Stimulated activated naive CD4-positive, alpha-beta T cell treated with Interleukin-2 at 50 U/mL for 16 hours (primary cell): ENCODE measurements at regions not wholly inside any gene's neighbourhood (a gene's known extent, or its start where the extent isn't known, plus 50 kb on each side); places are given as distances from the start of the nearest gene placed in this dataset.
"Not testable (repeated sequence)": the region's sequence is repeated elsewhere in the genome, so short reads cannot be mapped to it uniquely, and the experiment has no call there.

ENCODE experiments used
- DNase-seq: peaks from one replicate; lab custom pipeline; 2025; lab: John Stamatoyannopoulos, UW

DNA sequence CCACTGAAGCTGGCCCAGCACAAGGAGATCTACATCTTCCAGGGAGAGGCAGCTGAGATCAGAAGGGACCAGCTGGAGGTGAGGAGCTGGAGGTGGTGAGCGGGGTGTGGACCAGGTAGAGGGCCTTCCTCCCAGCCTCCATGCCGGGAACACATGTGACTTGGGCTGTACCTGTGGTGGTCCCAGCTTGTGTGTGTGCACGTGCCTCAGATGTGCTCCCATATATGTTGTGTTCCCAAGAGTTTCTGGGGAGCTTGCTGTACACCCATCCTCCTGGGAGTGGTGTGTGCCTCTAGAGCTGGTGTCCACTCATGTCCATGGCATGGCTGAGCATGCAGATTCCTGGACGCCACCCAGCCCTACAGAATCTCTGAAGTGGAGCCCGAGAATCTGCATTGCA, 183.7 kb upstream of the AKAP13 start:
- not testable (repeated sequence) for DNase-seq

DNA sequence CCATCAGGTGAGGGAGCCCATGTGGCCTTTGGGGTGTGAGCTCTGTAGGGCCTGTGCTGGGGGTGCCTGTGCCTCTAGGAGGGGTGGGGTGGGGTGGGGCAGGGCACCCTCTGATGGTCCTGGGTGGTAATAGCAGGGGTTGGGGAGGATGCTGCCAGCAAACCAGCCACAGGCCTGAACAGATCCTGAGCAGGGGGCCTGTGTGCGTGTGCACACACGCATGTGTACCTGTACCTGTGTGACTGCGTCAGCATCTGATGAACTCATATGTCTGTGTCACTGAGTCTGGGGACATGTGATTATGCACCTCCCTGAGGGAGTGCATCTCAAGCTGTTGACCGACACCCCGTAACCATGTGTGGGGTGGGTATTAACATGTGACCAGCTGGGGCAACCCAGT, 182.8 kb upstream of the AKAP13 start:
- DNase-seq = not testable (repeated sequence)

DNA sequence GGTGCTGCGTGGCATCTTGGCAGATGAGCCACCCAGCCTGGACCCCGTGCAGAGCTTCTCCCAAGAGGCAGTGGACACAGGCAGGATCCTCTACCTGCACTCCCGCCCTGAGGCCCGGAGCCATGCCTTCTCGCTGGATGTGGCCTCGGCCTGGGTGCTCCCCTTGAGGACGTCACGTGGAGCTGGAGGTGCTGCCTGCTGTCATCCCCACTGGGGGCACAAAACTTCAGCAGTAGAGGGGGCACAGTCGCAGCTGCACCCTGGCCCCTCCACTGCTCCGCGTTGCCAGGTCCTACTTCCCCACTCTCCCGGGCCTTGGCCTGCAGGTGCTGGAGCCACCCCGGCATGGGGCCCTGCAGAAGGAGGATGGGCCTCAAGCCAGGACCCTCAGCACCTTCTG, 182.0 kb upstream of the AKAP13 start:
- DNase-seq = not testable (repeated sequence)

DNA sequence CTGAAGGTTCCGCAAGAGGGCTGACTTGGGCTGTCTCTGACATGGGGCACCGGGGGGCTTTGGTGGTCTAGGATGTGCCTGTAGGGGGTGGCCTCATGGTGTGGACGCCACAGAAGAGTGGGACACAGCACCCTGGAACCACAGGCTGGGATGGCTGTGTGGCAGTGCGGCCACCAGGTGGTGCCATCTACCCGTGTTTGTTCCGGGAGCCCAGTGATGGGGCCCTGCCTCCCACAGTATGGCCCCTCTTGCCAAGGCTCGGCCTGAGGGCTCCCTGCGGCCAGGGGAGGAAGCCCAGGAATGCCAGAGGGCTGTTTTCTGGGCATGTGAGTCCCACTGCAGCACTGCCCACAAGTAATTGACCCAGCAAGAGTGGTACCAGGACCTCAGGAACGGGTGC, 180.2 kb upstream of the AKAP13 start:
- not testable (repeated sequence) for DNase-seq

DNA sequence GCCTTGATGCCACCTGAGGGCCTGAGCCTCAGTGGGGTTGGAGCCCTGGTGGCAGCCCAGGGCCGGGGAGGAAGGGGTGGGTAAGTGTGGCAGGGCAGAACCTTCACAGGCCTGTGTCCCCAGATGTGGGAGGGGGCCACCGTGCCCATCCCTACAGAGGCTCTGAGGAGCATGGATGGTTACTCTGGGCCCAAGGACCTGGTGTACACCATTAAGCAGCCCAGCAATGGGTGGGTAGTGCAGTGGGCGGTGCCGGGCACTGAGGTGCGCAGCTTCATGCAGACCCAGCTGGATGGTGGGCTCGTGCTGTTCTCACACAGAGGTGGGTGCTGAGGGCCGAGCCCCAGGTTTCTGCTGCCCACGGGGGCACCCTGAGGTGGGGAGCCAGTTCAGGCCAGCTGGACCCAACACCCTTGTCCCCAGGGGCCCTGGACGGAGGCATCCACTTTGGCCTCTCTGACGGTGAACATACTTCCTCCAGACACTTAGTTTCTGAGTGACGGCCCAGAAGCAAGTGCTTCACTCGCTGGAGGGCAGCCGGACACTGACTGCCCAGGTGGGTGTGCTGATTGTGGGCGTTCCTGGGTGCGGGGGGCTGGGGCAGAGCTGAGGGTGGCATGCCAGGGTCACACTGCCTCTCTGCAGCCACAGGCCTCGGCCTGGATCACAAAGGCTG, 179.1 kb upstream of the AKAP13 start:
- not testable (repeated sequence) for DNase-seq

DNA sequence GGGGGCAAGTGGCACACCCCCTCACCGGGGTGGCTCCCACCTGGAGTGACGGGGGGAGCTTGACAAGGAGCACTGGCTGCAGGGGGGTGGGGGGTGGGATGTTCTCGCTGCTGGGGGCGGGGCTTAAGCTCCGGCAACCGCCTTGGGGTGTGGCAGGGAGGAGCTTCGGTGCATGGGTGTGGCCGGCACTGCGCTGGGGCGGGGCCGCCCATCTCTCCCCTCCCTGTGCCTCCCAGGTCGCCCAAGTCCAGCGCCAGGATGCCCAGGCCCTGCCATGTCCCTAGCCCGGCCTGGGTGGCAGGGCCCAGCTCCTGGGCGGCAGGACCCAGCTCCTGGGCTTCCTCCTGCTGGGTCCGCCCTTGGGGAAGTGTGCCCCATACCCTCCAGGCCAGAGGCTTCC, 175.9 kb upstream of the AKAP13 start:
- not testable (repeated sequence) for DNase-seq

DNA sequence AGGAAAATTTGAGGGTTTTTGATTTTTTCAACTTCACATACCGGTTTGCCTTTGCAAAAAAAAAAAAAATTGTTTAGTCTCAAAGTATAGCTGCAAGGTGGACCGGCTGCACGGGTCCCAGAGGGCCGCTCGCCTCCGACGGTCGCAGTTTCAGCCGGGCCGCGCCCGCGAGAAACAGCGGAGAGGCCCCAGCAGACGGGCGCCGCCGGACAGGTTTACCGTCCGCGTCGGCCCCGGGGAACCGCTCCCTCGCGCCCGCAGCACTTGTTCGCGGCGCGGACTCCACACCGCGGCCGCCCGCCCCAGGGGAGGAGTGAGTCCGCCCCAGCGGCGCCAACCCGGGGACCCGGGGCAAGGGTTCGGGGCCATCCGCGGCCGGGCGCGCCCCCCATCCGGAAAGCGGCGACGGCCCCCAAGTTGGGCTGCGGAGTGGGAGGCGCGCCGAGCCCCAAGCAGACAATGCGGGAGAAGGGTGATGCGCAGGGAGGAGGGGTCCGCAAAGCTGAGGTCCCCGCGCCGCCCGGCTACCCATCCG, 146.5 kb upstream of the AKAP13 start:
- not testable (repeated sequence) for DNase-seq

DNA sequence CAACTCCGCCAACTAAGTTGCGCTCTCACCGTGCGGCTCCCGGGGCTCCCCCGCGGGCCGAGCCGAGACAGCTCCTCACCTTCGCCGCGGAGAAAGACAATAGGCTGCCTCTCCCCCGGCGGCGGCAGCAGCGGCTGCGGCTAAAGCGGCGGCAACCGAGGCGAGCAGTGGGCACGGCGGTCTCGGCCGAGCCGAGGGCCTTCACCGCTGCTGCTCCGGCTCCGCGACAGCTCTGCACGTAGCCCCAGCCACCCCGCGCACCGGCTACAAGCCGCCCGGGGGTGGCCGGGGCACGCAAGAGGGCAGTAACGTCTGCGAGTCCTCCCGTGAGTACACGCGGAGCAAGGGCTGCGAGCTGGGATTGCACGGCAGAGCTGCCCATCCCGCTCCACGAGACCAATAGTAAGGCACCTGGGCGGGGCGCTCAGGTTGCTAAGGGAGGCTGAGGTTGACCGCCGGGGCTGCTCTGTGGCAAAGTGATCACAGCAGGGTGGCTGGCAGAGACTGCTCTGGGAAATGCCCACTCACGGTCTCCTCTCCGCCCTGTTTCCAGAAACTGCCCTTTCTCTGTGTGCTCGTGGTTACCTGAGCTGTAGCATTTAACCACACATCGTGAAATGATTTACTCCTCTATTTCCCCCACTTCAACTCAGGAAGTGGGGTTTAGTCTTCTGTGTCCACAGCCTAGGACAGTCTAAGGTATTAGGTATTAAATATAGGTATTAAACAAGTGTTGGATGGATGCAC, 145.8 kb upstream of the AKAP13 start:
- not testable (repeated sequence) for DNase-seq

DNA sequence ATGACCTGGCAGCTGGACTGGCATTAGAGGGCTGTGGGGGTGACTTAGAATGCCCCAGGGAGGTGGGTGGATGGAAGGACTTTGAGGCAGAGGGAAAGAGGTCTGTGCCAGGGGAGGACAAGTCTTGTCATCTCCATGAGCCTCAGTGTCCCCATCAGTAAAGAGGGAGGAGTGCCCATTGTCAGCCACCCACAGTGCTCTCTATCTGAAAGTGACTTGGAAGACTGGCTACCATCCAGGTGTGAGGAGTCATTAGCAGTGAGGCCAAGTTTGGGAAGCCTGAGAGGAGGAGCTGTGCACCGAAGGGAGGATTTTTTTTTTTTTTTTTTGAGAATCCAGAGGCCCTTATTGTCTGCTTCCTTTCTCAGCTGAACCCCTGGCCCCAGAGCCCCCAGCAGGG, 136.3 kb upstream of the AKAP13 start:
- DNase-seq = not testable (repeated sequence)

DNA sequence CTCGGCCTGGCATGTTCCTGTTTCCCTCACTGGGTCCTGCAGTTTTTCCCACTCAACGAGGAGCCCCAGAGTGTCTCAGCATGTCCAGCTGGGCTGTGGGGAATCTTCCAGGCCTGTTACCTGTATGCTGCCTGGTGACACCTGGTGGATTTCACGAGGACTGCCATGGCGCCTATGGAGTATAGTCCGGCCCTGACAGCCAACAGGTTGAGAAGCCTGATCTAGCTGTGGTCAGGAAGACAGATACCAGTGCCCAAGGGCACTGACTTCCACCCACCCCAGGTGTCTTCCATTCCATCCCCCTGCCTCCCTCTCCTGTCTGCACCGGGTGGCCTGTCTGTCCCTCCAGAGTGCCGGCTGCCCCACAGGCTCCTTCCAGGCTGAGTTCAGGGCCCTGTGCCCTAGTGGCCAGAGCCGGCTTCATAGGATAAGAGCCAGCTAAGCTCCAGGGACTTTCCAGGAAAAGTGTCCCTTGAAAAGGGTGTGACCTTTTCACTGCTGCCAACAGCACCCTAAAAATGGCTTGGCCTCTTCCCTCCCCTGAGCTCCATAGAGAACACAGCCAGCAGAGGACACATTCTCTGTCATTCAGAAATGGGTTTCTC, 129.4 kb upstream of the AKAP13 start:
- DNase-seq = not testable (repeated sequence)

DNA sequence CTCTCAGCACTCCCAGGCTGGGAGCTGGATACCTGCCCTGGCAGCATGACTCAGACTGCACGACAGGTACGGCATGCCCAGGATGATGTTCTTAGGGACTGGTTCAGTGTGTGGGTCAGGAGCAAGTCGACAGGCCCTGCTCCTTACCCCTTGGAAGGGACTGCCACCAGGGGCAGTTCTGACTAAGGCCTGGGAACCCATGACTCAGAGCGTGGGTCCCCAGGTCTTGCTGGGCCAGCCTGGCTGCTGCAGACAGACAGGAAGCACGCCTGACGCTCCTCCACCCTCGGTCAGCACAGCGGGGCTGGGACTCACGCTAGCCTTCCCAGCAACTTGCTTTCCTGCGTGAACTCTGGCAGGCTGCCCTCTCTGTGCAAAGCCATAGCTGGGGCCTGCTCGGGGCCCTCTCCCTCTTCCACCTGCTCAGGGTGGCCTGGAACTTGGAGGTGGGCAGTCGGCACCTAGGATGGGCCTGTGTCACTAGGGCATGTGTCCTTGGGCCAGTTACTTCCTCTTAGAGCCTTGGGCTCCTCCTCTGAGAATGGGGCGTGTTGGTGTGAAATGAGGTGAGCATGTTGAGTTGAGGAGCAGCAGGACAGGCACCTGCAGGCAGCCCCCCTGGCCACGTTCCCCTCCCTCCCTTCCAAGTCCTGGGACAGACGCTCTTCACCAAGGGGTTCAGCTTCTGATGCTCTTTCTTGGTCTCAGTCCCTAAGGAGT, 127.0 kb upstream of the AKAP13 start:
- not testable (repeated sequence) for DNase-seq

DNA sequence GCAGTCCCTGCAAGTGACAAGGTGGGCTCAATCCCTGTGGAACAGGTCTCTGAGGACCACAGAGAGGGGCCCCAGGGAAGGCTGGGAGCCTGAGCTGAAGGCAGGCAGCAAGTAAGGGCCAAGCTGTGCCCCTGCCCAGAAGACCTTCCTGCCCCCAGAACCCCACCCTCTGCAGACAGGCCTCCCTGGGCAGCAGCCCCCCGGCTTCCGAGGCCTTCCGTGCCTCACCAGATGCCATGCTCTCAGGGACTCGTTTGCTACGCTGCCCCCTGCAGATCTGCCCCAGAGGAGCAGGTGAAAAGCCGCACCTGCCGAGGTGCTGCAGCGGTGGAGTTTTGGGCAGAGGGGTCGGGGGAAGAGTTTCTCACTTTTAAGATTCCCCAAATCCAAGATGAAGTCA, 125.4 kb upstream of the AKAP13 start:
- not testable (repeated sequence) for DNase-seq

DNA sequence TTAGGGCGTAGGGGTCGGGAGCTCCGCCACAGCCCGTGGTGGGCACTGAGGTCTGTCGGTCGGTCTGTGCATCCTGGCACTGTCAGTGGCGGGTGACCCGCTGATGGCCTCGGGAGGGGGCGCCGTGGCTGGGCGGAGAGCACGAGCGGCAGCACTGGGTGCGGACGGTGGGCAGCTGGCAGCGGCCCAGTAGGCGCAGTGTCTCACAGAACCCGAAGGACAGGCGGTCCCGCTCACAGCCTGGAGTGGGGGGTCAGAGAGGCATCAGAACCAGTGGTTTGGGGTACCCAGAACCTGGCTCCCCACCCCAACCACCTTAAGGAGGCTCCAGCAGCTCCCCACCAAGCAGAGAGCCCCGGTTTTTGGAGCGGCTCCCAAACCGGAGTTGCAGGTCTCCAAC, 124.9 kb upstream of the AKAP13 start:
- DNase-seq = not testable (repeated sequence)

DNA sequence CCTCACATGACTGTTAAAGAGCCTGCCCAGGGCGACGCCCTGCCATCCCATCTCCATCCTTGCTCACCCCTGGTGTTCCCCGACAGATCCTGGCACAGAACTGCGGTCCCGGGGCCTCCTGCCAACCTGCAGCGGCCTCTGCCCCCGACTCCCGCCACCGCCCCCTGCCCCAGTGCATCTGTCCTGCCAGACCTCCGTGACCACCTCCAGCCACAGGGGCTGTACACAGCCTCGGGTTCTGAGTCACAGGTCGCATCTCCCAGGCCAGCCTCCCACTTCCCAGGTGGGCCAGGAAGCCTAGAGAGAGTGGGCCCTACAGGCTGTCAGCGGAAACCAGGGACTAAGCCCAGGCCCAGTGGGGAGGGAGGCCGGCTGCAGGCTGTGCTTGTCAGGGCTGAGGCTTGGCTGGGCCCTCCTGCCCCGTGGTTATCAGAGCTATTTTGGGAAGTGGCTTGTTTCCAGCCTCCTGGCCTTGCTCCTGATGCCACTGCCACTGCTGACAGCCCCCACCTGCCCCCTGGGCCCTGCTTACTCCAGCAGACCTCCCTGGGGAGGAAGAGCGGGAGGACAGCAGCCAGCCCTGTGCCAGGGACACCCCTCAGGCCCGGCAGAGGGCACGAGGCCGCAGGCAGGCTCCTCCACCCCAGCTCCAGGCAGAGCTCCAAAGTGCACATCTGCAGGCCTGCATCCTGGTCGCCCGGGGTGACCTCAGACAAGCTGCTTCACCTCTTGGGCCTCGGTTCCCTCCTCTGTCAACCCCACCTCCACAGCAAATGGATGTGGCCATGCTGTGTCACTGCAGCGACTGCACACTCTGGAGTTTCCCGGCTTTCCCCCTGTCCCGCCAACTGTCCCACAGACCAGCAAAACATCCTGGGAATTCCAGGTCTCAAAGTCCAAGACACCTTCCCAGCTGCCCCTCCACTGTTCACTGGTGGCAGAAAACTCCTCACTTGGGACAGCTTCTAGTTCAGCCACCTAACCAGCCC, 124.1 kb upstream of the AKAP13 start:
- DNase-seq = not testable (repeated sequence)

DNA sequence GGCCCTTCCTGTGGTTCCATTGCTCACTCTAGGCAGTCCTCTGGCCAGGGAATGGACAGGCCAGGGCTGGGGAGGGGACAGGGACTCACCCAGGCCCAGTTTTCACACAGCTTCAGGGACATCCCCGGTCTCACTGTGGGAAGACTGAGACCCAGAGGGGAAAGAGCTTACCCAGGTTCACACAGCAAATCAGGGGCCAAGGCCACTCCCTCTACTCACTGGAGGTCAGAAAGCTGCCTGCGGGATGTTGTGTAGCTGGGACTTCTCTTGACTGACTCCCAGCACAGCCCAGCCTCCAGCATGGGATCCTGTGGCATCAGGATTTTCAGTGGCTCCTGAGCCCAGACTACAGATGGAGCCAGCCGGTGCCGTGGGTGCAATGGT, 122.3 kb upstream of the AKAP13 start:
- not testable (repeated sequence) for DNase-seq

DNA sequence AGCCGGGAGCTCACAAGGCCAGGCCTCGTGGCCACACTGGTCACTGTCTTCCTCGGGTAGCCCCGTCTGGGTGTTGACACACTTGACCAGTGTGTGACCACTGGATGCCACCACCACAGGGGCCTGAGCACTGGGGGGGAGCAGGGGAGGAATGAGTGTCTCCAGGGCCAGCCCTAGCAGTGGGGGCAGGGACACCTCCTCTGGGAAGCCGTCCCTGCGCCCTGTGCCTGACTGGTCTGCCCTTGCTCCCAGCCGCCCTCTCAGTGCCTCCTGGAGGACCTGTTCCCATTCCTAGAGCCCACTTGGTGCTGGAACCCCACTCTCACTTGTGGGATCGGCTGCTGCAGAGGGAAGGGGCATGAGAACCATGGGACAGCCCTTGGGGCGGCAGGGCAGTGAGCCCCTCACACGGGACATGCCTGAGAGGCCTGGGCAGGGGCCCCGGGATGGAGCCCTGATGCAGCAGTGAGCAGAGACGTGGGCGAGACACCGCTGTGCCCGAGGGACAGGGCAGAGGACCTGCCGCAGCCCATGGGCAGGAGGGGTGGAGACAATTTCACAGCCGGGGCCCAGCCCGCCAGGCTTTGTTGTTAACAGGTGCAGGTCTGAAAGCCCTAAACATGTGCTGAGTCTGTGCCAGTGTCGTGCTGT, 121.7 kb upstream of the AKAP13 start:
- not testable (repeated sequence) for DNase-seq

DNA sequence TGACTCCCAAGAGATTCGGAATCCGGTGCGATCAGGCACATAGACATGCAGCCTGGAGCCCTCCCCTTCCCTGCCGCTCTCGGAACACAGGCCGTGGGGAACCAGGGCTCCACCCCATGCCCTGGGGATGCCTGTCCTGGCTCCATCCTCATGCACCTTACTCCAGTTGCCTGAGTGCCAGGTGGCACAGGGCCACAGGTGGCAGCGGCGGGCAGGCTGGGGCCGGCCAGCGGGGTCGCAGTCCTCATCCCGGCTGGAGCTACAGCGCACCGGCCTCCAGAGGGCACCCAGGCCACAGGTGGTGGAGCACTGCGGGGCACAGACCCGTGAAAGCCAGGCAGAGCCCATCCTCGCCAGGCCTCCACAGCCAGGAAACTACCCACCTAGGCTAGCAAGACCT, 119.9 kb upstream of the AKAP13 start:
- DNase-seq = not testable (repeated sequence)

DNA sequence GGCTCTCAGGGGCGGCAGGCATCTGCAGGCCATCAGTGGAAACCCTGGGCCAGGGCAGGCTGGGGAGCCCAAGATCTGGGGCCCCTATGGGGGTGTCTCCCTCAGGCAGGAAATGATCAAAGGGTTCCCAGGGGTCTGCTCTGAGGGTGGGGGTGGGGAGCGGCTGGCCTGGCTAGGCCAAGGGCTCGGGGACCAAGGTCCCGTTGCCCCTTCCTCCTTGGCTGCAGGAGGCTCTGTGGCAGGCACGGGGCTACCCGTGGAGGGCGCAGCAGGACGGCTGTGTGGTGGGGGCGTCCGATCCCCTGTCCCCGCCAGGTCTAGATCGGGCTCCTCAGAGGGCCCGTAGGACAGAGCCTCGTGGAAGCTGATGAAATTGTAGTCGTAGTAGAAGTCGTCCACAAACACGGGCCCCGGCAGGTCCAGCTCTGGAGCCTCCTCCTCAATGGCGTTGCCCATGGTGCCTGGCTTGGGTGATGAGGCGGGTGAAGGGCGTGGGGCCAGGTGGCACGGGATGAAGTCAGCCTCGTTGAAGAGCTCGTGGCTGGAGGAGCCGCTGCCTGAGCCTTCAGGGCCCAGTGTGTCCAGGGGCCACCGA, 117.8 kb upstream of the AKAP13 start:
- DNase-seq = not testable (repeated sequence)

DNA sequence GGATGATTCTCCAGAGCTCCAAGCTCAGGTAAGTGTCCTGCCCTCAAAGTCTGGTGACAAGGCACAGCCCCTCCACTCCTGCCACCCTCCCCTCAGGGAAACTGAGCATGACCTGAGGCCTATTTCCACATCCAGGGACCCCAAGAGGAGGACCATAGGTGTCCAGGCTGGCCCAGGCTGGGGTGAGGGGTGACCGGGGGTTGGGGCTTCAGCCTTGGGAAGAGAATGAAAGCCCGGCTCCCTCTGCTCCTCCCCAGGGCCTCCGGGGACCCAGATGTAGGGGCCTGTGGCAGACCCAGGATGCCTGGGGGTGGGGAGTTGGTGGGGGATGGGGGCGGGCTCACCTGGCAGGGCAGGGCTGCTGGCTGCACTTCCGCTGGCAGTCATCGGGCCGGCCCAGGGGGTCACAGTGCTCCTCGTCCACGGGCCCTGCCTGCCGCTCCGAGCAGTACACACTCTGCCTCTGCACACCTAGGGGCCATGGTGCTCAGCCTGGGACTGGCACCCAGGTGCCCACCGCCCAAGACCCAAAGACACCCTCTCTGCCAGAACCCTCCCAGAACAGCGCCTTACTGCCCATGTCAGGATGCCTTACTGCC, 116.5 kb upstream of the AKAP13 start:
- DNase-seq = not testable (repeated sequence)
